Lung (tissue), 11 donors: ENCODE measurements at regions not wholly inside any gene's neighbourhood (a gene's known extent, or its start where the extent isn't known, plus 50 kb on each side); places are given as distances from the start of the nearest gene placed in this dataset.

Source experiments
- ATAC-seq: fragments of 200-7000 bp; cut with Tn5 transposase; one replicate; pipeline ENCODE4 v1.9.1; 2020; ENCODE audit warnings: moderate number of reproducible peaks; ENCODE audit not compliant: insufficient read depth, low FRiP score
- DNase-seq, 3 donors: peaks; one replicate each; pipeline ENCODE4 v3.0.0-alpha.2; 2013 to 2017
- H3K27ac ChIP-seq, 2 donors: one replicate each; pipeline ENCODE4 v1.5.1; 2013; ENCODE audit warnings: mild to moderate bottlenecking in 2 of 2, moderate library complexity in 2 of 2, control low read depth in 1 of 2, inconsistent platforms in 1 of 2, low read depth in 1 of 2, low read length in 1 of 2
- H3K27me3 ChIP-seq, 3 donors: one replicate each; pipeline ENCODE4 v1.5.1; 2013; ENCODE audit warnings: low read length in 2 of 3; ENCODE audit not compliant: control insufficient read depth in 3 of 3, insufficient read depth in 3 of 3
- H3K36me3 ChIP-seq, 4 donors: one replicate each; pipeline ENCODE4 v1.5.1; 2013; ENCODE audit warnings: low read length in 4 of 4, mild to moderate bottlenecking in 1 of 4, moderate library complexity in 1 of 4; ENCODE audit not compliant: control insufficient read depth in 4 of 4, insufficient read depth in 4 of 4
- H3K4me1 ChIP-seq, 5 donors: one replicate each; pipeline ENCODE4 v1.5.1; 2013; ENCODE audit warnings: low read length in 5 of 5, mild to moderate bottlenecking in 2 of 5, moderate library complexity in 1 of 5; ENCODE audit not compliant: control insufficient read depth in 5 of 5, insufficient read depth in 5 of 5
- H3K4me3 ChIP-seq: one replicate; pipeline ENCODE4 v1.5.1; 2013; ENCODE audit warnings: mild to moderate bottlenecking, control low read depth, moderate library complexity
- H3K9ac ChIP-seq, 2 donors: one replicate each; pipeline ENCODE4 v1.5.1; 2013; ENCODE audit warnings: low read length in 2 of 2, control low read depth in 1 of 2; ENCODE audit not compliant: insufficient read depth in 1 of 2
- H3K9me3 ChIP-seq, 4 donors: one replicate each; pipeline ENCODE4 v1.5.1; 2013; ENCODE audit warnings: low read length in 3 of 4, mild to moderate bottlenecking in 1 of 4, moderate library complexity in 1 of 4; ENCODE audit not compliant: control insufficient read depth in 4 of 4, insufficient read depth in 3 of 4
- CTCF ChIP-seq: IDR thresholded peaks from 2 replicates; pipeline ENCODE4 v1.5.1; 2012; ENCODE audit warnings: mild to moderate bottlenecking; ENCODE audit errors: control extremely low read depth, extremely low read depth
- WGBS, 2 donors: extraction: QIAGEN DNeasy Blood & Tissue Kit; methylation state at CpG; one replicate each; pipeline ENCODE4 v1.1.7; 2013; 5-methylcytosine and 5-hydroxymethylcytosine counted together
- donor health status: control.
- donor health status: control.
- donor health status: Bipolar disorder and iron deficiency.
- donor health status: healthy.
- donor health status: DM: yes; HTN: yes; CAD: no.

GRCh38 chr2:150351922-150352321, 135.5 kb downstream of the RND3 start:
- no peaks in the 10 kb centered on the region for H3K36me3 ChIP-seq
- ATAC-seq (no peak), DNase-seq (no peak)
- TF ChIP-seq CTCF, result no peak
- H3K4me1 ChIP-seq, result no peaks in the 10 kb centered on the region
- no peak overlapping the region for H3K9ac ChIP-seq
- no peaks in the 10 kb centered on the region for H3K27me3 ChIP-seq
- no peaks in the 10 kb centered on the region for H3K9me3 ChIP-seq
- H3K4me3 ChIP-seq, result no peak overlapping the region
- no peak overlapping the region for H3K27ac ChIP-seq

GRCh38 chr2:150350500-150350899, 137.0 kb downstream of the RND3 start:
- H3K36me3 ChIP-seq, result no peaks in the 10 kb centered on the region
- H3K4me3 ChIP-seq, result no peak overlapping the region
- no peak for TF ChIP-seq CTCF
- DNase-seq (no peak), ATAC-seq (no peak)
- H3K27me3 ChIP-seq, result no peaks in the 10 kb centered on the region
- H3K27ac ChIP-seq, result no peak overlapping the region
- WGBS, 2 donors, result 79 to 86% methylated on average over 4 of the region's 4 CpGs
- no peaks in the 10 kb centered on the region for H3K4me1 ChIP-seq
- no peak overlapping the region for H3K9ac ChIP-seq
- H3K9me3 ChIP-seq, result no peaks in the 10 kb centered on the region

GRCh38 chr2:150346806-150347205, 140.7 kb downstream of the RND3 start:
- Histone ChIP-seq H3K9ac (no peak overlapping the region), H3K27me3 (no peaks in the 10 kb centered on the region), H3K9me3 (no peaks in the 10 kb centered on the region), H3K4me1 (no peaks in the 10 kb centered on the region), H3K4me3 (no peak overlapping the region), H3K27ac (no peak overlapping the region), H3K36me3 (no peaks in the 10 kb centered on the region)
- ATAC-seq (no peak), DNase-seq (no peak)
- no peak for TF ChIP-seq CTCF
- WGBS, 2 donors, result 94 to 96% methylated on average over 4 of the region's 4 CpGs

GRCh38 chr2:150341982-150342680, 145.3 kb downstream of the RND3 start:
- Histone ChIP-seq H3K27me3 (no peaks in the 10 kb centered on the region), H3K9me3 (no peaks in the 10 kb centered on the region), H3K27ac (no peak overlapping the region), H3K4me3 (no peak overlapping the region), H3K9ac (no peak overlapping the region), H3K4me1 (peaks cover 0 to 6% (median 0%) of the 10 kb centered on the region in 5 donors), H3K36me3 (no peaks in the 10 kb centered on the region)
- ATAC-seq (no peak), DNase-seq (no peak)
- TF ChIP-seq CTCF, result no peak
- 85 to 86% methylated on average over 4 of the region's 4 CpGs for WGBS, 2 donors
